Activated CD4-positive, alpha-beta T cell treated with anti-CD3 and anti-CD28 coated beads, Interleukin-10, Interleukin-2, amounts not matched to agents 100 ng/mL and 50 ng/mL, durations not matched to agents 16 hours and 8 hours (primary cell): ENCODE measurements at regions not wholly inside any gene's neighbourhood (a gene's known extent, or its start where the extent isn't known, plus 50 kb on each side); places are given as distances from the start of the nearest gene placed in this dataset.

Source experiments
- DNase-seq: peaks from one replicate; pipeline ENCODE4 v3.0.0-alpha.2; 2020

DNA sequence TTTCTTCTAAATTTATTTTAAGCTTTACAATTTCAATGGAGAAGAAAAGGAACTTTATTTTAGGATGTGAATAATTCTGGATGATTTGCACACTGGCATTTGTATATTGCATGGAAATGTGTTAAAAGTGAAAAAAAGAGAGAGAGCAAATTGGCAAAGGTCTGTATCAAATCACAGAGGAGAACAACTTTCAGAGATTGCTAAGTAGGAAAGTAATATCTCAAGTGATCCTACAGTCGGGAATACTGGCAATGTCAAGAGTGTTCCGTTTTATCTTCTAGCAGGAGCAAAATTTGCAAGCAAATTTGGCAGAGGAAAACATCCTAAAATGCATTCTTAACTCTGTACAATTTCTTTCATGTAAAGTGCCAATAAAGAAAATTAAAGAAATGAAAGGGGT is 97.1 kb upstream of the TMC3 start:
- DNase-seq, result no peak

DNA sequence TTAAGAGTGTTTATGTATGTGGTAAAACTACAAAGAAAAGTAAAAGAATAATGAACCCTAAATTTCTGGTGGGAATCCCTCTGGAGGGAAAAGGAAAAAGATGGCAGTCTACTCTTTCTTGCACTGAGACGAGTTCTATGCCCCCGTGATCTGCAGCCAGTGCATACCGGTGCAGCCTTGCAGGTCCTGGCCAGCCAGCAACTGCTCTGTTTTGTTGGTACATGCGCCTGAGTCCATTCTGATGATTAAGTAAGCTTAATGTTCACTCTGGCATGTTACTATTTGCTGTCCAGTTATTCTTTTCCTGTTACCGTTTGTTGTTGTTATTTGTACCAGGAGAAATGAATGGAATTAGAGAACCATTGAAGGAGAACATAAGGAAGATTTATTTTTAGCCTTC is 95.1 kb upstream of the TMC3 start:
- DNase-seq, result no peak

DNA sequence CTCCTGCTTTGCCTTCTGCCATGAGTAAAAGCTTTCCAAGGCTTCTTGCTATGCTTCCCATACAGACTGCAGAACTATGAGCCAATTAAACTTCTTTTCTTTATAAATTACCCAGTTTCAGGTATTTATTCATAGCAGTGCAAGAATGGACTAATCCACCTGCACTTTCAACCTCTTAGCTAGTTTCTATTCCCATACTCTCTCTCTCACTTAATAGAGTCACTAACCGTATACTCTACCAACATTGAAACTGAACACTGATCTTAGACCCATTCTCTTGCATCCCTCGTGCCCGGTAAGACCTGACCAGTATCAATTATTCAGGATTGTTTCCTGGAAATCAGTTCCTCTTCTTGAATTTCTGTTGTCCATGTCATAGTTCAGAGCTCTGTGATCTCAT is 92.7 kb upstream of the TMC3 start:
- DNase-seq, result no peak

DNA sequence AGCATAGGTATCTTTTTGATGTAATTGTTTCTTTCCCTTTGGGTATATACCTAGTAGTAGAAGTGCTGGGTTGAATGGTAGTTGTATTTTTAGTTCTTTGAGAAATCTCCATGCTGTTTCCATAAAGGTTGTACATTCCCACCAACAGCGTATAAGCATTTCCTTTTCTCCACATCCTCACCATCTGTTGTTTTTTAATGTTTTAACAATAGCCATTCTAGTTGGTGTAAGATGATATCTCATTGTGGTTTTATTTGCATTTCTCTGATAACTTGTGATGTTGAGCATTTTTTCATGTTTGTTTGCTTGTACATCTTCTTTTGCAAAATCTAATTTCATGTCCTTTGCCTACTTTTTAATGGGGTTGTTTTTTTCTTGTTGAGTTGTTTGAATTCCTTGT is 80.0 kb upstream of the TMC3 start:
- DNase-seq, result no peak

DNA sequence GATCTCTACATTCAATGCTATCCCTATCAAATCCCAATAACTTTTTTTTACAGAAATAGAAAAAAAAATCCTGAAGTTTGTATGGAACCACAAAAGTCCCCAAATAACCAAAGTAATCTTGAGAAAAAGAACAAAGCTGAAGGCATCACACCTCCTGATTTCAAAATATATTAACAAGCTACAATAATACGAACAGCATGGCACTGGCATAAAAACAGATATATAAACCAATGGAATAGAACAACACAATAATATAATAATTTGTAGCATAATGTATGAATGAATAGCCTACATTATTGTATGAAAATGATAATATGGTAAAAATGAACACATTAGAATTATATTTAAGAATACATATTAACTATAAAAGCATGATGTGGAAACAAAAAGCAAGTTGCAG is 76.7 kb upstream of the TMC3 start:
- DNase-seq, result no peak

DNA sequence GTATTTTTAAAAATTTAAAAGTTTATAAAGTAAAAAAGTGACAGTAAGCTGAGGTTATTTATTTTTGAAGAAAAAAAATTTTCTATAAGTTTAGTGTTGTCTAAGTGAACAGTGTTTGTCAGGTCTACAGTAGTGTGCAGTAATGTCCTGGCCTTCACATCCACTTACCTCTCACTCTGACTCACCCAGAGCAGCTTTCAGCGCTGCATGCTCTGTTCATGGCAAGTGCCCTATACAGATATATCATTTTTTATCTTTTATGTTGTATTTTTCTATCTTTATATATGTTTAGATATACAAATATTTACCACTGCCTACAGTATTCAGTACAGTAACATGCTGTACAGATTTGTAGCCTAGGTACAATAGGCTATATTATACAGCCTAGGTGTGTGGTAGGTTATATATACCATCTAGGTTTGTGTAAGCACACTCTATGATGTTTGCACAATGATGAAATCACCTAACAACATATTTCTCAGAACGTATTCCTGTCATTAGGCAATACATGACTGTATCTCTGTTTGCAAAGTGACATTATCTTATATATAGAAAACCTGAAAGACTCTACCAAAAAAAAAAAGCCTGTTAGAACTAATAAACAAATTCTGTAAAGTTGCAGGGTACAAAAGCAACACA is 75.9 kb upstream of the TMC3 start:
- no peak for DNase-seq

- no peak for DNase-seq
These were observed 69.2 kb upstream of the TMC3 start for GRCh38 chr15:81443040-81443820.

- DNase-seq, result no peak
These were observed 68.4 kb upstream of the TMC3 start for GRCh38 chr15:81442454-81442853.

DNA sequence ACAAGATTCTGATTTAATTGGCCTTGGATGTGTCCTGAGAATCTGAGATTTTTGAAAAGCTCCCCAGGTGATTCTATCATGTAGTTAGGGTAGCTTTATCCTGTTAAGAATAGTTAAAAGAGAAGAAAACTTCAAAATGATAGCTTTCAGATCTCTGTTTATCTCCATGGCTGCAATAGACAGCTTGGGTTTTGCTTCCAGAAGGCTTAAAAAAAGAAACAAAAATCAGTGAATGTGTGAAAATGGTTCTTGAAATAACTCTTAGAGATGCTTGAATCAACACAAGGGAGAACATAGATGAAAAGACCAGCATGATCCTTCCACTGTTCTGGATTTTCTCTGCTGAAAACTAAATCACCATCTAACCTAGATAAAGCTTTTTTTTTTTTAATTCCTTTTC is 60.8 kb upstream of the TMC3 start:
- DNase-seq, result no peak

DNA sequence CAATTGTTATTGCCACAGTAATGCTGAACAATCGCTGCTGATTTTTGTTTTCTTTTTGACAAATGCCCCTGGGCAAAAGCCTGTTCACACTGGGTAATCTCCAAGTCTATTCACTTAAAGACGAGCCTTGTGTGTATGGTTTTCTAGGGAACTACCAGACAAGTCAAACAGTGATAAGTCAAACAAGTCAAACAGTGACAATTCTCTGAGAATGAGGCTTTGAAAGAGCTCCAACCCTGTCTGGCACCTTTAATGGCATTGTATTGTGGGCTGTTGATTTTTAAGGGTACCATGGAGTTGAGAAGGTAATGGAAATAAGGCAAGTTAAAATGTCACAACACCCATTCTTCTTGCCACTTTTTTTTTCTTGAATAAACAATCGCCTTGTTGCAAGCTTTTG is 59.4 kb upstream of the TMC3 start:
- no peak for DNase-seq

- no peak for DNase-seq
These were observed 58.2 kb upstream of the TMC3 start for GRCh38 chr15:81432179-81432578.

DNA sequence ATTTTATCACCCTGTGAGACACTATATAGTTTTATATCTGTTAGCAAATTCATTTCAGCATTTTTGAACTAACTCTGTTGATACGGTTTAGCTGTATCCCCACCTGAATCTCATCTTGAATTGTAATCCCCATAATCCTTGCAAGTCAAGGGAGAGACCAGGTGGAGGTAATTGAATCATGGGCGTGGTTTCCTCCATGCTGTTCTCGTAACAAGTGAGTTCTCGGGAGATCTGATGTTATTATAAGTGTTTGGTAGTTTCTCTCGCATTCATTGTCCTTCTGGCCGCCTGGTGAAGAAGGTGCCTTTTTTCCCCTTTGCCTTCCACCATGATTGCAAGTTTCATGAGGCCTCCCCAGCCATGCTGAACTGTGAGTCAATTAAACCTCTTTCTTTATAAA is 53.2 kb upstream of the TMC3 start:
- no peak for DNase-seq

DNA sequence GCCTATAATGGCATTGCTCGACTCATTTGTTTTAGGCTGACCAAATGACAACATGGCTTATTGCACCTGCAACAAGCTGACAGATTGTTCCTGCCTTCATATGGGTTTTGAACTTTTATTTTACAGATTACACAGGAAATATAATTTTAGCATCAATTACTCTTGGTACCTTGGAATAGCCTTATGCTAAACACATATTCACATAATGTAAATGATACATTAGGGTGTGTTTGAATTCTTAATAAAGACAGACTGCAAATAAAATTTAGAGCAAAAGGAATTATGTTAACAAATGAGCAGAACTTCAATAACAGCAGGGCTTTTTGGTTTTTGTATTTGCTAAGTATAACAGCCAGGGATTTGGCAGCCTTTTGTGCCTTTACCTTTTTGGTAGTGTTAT is 51.9 kb upstream of the TMC3 start:
- no peak for DNase-seq
